Subcutaneous abdominal adipose tissue (tissue), 5 donors: ENCODE measurements at regions not wholly inside any gene's neighbourhood (a gene's known extent, or its start where the extent isn't known, plus 50 kb on each side); places are given as distances from the start of the nearest gene placed in this dataset.

Experiments
- H3K27ac ChIP-seq: one replicate; pipeline ENCODE4 v1.7.0; 2013; ENCODE audit warnings: low read depth, mild to moderate bottlenecking, inconsistent platforms, low read length, moderate library complexity
- H3K27me3 ChIP-seq, 5 donors: one replicate each; pipeline ENCODE4 v1.7.0; 2013; ENCODE audit warnings: low read length in 5 of 5, inconsistent platforms in 1 of 5; ENCODE audit not compliant: control insufficient read depth in 5 of 5, insufficient read depth in 4 of 5
- H3K36me3 ChIP-seq, 5 donors: one replicate each; pipeline ENCODE4 v1.7.0; 2013; ENCODE audit warnings: low read length in 5 of 5; ENCODE audit not compliant: control insufficient read depth in 5 of 5, insufficient read depth in 5 of 5
- H3K4me1 ChIP-seq, 5 donors: one replicate each; pipeline ENCODE4 v1.7.0; 2013; ENCODE audit warnings: low read length in 5 of 5, mild to moderate bottlenecking in 3 of 5, moderate library complexity in 1 of 5; ENCODE audit not compliant: control insufficient read depth in 5 of 5, insufficient read depth in 5 of 5
- H3K4me3 ChIP-seq, 5 donors: one replicate each; pipeline ENCODE4 v1.7.0; 2013; ENCODE audit warnings: low read length in 5 of 5, low read depth in 1 of 5
- H3K9ac ChIP-seq, 5 donors: one replicate each; pipeline ENCODE4 v1.7.0; 2013; ENCODE audit warnings: low read length in 5 of 5, mild to moderate bottlenecking in 4 of 5, moderate library complexity in 3 of 5
- H3K9me3 ChIP-seq, 5 donors: one replicate each; pipeline ENCODE4 v1.7.0; 2013; ENCODE audit warnings: low read length in 5 of 5; ENCODE audit not compliant: control insufficient read depth in 5 of 5
- donor health status: healthy.
- donor health status: healthy.
- donor health status: healthy.
- donor health status: healthy.
- donor health status: healthy.

DNA sequence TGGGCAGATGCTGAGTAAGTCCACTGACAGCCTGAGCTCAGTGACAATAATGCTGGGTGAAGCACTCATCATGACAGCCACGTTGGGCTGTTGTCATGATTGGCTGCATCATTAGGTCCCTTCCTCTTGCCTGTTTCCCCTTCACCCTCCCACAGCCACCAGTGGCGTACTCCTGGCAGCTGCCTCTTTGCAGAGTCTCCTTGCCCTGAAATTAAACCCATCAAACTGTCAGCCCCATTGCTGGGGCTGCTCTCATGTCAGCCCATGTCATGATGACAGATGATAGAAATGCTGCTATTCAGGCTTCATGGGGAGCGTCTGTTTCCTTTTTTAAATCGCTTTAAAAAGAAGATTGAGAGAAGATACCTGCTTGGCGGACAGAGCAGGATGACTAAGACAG lies 327.4 kb downstream of the AGTPBP1 start:
- Histone ChIP-seq H3K9ac (no peak overlapping the region), H3K4me3 (no peak overlapping the region), H3K4me1 (no peaks in the 10 kb centered on the region), H3K27me3 (peaks cover 0 to 5% (median 0%) of the 10 kb centered on the region in 5 donors), H3K36me3 (no peaks in the 10 kb centered on the region), H3K9me3 (no peaks in the 10 kb centered on the region), H3K27ac (no peak overlapping the region)

DNA sequence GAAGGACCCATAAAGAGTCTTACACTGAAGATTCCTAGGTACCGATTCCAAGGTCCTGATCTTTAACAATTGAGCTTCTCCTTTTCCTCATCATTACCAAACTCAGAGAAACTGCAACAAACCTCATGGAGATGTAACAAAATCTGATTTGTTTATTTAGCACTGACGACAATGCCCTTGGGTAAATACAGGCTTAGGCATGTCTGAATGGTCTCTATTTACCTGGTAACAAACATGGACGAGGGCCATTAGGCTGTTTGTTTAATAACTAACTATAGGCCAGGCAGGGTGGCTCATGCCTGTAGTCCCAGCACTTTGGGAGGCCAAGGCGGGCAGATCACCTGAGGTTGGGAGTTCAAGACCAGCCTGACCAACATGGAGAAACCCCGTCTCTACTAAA lies 333.3 kb downstream of the AGTPBP1 start:
- Histone ChIP-seq H3K27ac (no peak overlapping the region), H3K36me3 (no peaks in the 10 kb centered on the region)

DNA sequence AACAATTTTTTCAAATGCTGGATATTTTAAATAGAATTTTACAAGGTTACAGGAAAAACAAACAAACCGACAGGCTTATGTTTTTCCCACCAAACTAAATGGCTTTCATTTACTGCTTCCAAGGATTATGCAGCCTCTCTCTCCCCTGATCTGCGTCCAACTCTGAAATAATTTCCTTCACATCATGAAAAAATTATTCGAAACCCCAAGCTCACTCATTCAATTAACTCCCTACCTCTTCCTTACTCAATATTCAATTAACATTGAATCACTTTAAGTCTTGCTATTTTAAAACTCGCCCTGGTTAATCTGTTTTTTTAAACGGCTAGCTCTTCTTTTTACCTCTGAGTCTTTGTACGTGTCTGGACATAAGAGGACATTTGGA lies 336.2 kb downstream of the AGTPBP1 start:
- Histone ChIP-seq H3K9ac (no peak overlapping the region), H3K27me3 (no peaks in the 10 kb centered on the region), H3K4me1 (no peaks in the 10 kb centered on the region), H3K9me3 (no peaks in the 10 kb centered on the region), H3K27ac (no peak overlapping the region), H3K36me3 (no peaks in the 10 kb centered on the region), H3K4me3 (no peak overlapping the region)

More for the DNA sequence above, 333.3 kb downstream of the AGTPBP1 start:
- Histone ChIP-seq H3K9me3 (no peaks in the 10 kb centered on the region), H3K9ac (no peak overlapping the region), H3K4me3 (no peak overlapping the region), H3K4me1 (no peaks in the 10 kb centered on the region), H3K27me3 (no peaks in the 10 kb centered on the region)

DNA sequence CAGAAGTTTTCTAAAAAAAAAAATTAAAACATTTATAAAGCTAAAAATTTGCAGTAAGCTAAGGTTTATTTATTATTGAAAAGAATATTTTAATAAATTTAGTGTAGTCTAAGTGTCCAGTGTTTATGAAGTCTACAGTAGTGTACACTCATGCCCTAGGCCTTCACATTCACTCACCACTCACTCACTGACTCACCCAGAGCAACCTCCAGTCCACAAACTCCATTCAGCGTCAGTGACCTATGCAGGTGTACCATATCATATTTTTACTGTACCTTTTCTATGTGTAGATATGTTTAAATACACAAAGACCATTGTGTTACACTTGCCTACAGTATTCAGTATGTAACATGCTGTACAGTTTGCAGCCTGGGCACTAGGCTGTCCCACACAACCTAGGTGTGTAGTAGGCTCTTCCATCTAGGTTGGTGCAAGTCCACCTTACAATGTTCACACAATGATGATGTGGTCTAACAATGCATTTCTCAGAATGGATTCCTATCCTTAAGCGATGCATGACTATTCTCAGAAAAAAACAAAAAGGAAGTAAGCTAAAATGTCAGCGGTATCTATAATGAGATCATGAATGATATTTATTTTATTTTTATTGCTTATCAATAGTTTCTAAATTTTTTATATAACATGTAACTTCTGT lies 336.7 kb downstream of the AGTPBP1 start:
- H3K4me1 ChIP-seq = no peaks in the 10 kb centered on the region
- no peak overlapping the region for H3K27ac ChIP-seq
- H3K4me3 ChIP-seq = no peak overlapping the region
- no peak overlapping the region for H3K9ac ChIP-seq
- no peaks in the 10 kb centered on the region for H3K9me3 ChIP-seq
- H3K27me3 ChIP-seq = no peaks in the 10 kb centered on the region
- no peaks in the 10 kb centered on the region for H3K36me3 ChIP-seq

DNA sequence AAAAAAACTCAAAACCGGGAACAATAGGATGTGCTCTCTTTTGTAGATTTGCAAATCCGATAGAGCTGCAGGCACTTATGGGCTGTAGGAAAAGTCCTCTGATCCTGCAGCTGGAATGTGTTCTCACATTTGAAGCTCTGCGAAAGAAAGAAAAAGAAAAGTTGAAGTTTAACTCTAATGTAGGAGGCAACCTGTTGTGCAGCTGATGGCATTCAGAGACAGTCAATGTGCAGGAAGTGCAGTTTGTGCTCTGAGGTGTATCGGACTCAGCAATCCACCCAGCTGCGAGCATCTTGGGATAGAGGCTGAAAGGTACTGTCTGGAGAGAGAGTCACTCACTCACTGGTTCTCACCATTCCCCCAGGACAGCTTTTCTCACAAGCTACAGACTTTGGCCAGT lies 339.2 kb downstream of the AGTPBP1 start:
- Histone ChIP-seq H3K4me3 (no peak overlapping the region), H3K36me3 (no peaks in the 10 kb centered on the region), H3K27ac (no peak overlapping the region), H3K9me3 (no peaks in the 10 kb centered on the region), H3K4me1 (no peaks in the 10 kb centered on the region), H3K27me3 (no peaks in the 10 kb centered on the region), H3K9ac (no peak overlapping the region)

DNA sequence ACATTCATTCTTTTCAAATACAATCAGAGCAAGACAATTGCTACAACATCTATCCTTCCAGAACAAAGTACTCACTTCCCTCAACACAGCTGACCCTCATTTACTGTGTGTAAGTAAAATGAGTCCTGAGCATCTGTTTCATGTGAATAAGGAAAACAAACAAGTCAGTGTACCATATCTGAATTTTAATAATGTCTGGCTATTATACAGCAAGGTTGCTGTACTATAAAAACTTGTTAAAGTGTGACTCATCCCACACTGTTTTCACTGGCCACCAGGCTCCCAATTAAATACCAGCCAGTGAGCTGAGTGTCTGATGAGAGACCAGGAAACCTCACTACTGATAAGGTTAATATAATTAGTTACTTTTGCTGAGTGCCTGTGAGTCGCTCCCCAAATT lies 339.8 kb downstream of the AGTPBP1 start:
- Histone ChIP-seq H3K4me1 (no peaks in the 10 kb centered on the region), H3K9ac (no peak overlapping the region), H3K27ac (no peak overlapping the region), H3K4me3 (no peak overlapping the region), H3K9me3 (no peaks in the 10 kb centered on the region), H3K27me3 (no peaks in the 10 kb centered on the region), H3K36me3 (no peaks in the 10 kb centered on the region)

DNA sequence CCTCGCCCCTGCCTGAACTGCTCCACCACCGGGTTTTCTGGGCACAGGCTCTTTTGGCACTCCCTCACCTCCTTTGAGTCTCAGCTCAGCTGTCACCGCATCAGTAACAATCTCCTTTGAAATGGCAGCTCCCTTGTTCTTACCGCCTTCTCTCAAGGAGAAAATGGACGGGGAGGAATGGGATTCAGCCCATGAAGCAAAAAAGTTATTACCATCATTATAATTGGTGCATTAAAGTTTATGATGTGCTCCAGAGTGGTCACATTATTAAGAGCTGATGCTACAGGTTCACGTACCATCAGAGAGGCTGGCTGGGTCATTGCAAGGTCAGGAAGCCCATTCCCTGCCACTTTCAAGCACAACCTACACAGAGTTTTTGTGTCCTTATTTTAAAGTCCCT lies 344.7 kb downstream of the AGTPBP1 start:
- Histone ChIP-seq H3K4me1 (peaks cover 0 to 4% (median 0%) of the 10 kb centered on the region in 5 donors), H3K4me3 (no peak overlapping the region), H3K9ac (no peak overlapping the region), H3K36me3 (no peaks in the 10 kb centered on the region), H3K27me3 (no peaks in the 10 kb centered on the region), H3K9me3 (no peaks in the 10 kb centered on the region), H3K27ac (no peak overlapping the region)

DNA sequence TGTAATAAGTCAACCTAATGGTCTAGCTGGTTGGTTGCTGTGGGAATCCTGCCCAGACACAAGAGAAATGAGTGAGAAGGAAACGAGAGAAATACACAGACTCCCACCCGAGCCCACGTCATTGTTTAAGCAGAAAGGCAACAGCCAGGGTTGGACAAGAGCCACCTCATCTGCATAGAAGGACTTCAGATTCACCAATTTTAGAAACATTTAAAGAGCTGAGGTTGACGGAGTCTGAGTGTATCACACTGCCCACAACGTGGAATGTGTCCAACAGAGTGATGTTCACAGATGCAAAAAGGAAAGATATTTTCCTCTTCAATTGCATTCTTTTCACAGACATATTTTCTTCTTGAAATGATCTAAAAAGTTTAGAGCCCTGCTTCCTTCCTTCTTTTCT lies 349.5 kb downstream of the AGTPBP1 start:
- no peaks in the 10 kb centered on the region for H3K9me3 ChIP-seq
- no peak overlapping the region for H3K27ac ChIP-seq
- H3K4me1 ChIP-seq = peaks cover 0 to 4% (median 0%) of the 10 kb centered on the region in 5 donors
- no peaks in the 10 kb centered on the region for H3K36me3 ChIP-seq
- no peak overlapping the region for H3K4me3 ChIP-seq
- no peak overlapping the region for H3K9ac ChIP-seq
- H3K27me3 ChIP-seq = no peaks in the 10 kb centered on the region

DNA sequence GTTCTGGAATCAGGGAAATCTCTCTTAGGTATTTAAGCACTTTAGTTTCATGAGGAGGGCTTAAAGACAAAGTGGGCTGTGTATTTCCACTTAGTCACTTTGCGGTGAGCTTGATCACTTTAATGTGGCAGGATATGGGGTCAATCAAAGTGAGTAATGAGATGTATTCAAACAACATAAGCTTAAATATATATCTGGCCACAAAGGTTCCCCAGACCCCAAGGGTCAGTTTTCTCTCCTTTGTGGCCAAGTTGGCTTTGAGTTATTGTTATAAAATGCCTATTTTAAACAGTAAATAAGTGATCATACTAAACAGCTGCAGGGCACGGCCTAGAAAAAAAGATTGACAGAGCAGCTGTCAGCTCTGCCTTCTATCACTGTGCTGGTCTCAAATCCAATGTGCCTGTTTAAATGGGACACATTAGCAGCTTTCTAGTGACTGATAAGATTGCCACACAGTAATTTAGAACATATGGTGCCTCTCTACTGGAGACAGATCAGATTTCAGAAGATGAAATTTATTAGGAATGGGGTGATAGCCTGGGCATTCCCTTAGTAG lies 363.9 kb downstream of the AGTPBP1 start:
- no peaks in the 10 kb centered on the region for H3K9me3 ChIP-seq
- H3K27me3 ChIP-seq = no peaks in the 10 kb centered on the region
- no peak overlapping the region for H3K4me3 ChIP-seq
- H3K36me3 ChIP-seq = no peaks in the 10 kb centered on the region
- H3K9ac ChIP-seq = no peak overlapping the region
- no peak overlapping the region for H3K27ac ChIP-seq
- H3K4me1 ChIP-seq = no peaks in the 10 kb centered on the region

DNA sequence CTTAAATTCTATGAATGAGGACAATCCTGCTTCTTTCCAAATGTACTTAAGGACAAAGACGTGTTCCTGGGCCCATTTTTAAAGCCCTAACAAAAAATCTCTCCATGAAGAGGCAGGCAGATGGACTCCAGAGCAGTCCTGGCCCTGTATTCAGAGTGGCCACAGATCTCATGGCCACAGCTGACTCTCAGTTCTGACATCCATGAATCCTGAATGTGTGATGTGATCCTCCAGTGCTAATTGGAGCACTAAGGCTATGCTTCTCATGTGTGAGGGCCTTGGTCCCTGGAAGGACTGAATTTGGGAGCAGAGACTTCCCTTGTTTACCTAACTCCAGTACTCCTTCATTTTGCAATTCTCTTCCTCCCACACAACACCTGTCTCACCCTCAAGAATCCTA lies 373.0 kb downstream of the AGTPBP1 start:
- Histone ChIP-seq H3K36me3 (no peaks in the 10 kb centered on the region), H3K4me3 (no peak overlapping the region), H3K27me3 (no peaks in the 10 kb centered on the region), H3K27ac (no peak overlapping the region), H3K9ac (no peak overlapping the region), H3K9me3 (no peaks in the 10 kb centered on the region), H3K4me1 (no peaks in the 10 kb centered on the region)
